CD4-positive, alpha-beta T cell treated with Interferon alpha-2 for 1 hour (primary cell): ENCODE measurements at regions not wholly inside any gene's neighbourhood (a gene's known extent, or its start where the extent isn't known, plus 50 kb on each side); places are given as distances from the start of the nearest gene placed in this dataset.
"Not testable (repeated sequence)": the region's sequence is repeated elsewhere in the genome, so short reads cannot be mapped to it uniquely, and the experiment has no call there.

Experiments
- DNase-seq, 2 donors: peaks; one replicate each; pipeline ENCODE4 v3.0.0-alpha.2; 2020 to 2022

- no peak for DNase-seq
Measured at GRCh38 chr1:119191325-119191724, 50.9 kb upstream of the WARS2 start.

- no peak for DNase-seq
Measured at GRCh38 chr1:119204197-119204960, 63.9 kb upstream of the WARS2 start.

- DNase-seq, result no peak
Measured at GRCh38 chr1:119204961-119205357, 64.5 kb upstream of the WARS2 start.

GRCh38 chr1:119209061-119209460, 68.6 kb upstream of the WARS2 start:
- DNase-seq, result no peak

GRCh38 chr1:119209596-119210295, 69.3 kb upstream of the WARS2 start:
- no peak for DNase-seq

GRCh38 chr1:119210296-119210649, 69.8 kb upstream of the WARS2 start:
- no peak for DNase-seq

GRCh38 chr1:119213213-119213612, 72.8 kb upstream of the WARS2 start:
- not testable (repeated sequence) for DNase-seq

- DNase-seq, result not testable (repeated sequence)
Measured at GRCh38 chr1:119214961-119215360, 74.5 kb upstream of the WARS2 start.

- no peak for DNase-seq
Measured at GRCh38 chr1:119217309-119217828, 76.9 kb upstream of the WARS2 start.

- DNase-seq, result no peak
Measured at GRCh38 chr1:119219711-119220110, 79.3 kb upstream of the WARS2 start.

GRCh38 chr1:119220991-119221390, 80.5 kb upstream of the WARS2 start:
- DNase-seq, result no peak

GRCh38 chr1:119222271-119222670, 81.8 kb upstream of the WARS2 start:
- peak in 1 of 2 donors; percentile 12 for DNase-seq

GRCh38 chr1:119225265-119225664, 84.8 kb upstream of the WARS2 start:
- no peak for DNase-seq

GRCh38 chr1:119225831-119226230, 85.4 kb upstream of the WARS2 start:
- DNase-seq, result no peak

- no peak for DNase-seq
Measured at GRCh38 chr1:119226321-119226720, 85.9 kb upstream of the WARS2 start.

- DNase-seq, result no peak
Measured at GRCh38 chr1:119226913-119227312, 86.5 kb upstream of the WARS2 start.

GRCh38 chr1:119227456-119227855, 87.0 kb upstream of the WARS2 start:
- DNase-seq, result no peak

- no peak for DNase-seq
Measured at GRCh38 chr1:119228335-119229080, 88.1 kb upstream of the WARS2 start.

GRCh38 chr1:119235120-119235519, 94.7 kb upstream of the WARS2 start:
- no peak for DNase-seq

- no peak for DNase-seq
Measured at GRCh38 chr1:119245881-119246280, 105.4 kb upstream of the WARS2 start.

- no peak for DNase-seq
Measured at GRCh38 chr1:119249283-119249682, 108.8 kb upstream of the WARS2 start.

GRCh38 chr1:119250299-119250698, 109.8 kb upstream of the WARS2 start:
- no peak for DNase-seq

GRCh38 chr1:119251751-119252150, 111.3 kb upstream of the WARS2 start:
- no peak for DNase-seq

GRCh38 chr1:119253366-119253765, 112.9 kb upstream of the WARS2 start:
- DNase-seq, result no peak
